Prostate gland (tissue), 2 donors: ENCODE measurements at regions not wholly inside any gene's neighbourhood (a gene's known extent, or its start where the extent isn't known, plus 50 kb on each side); places are given as distances from the start of the nearest gene placed in this dataset.

Experiments
- DNase-seq: peaks from one replicate; pipeline ENCODE4 v3.0.0-alpha.2; 2019; ENCODE audit warnings: low spot score
- H3K27ac ChIP-seq, 2 donors: fragments of 200-600 bp; sonication (generic); 2 replicates each; pipeline ENCODE4 v1.5.1; 2017 to 2019
- H3K27me3 ChIP-seq: fragments of 200-600 bp; sonication (generic); replicated peaks from 2 replicates; pipeline ENCODE4 v1.5.1; 2019; ENCODE audit not compliant: insufficient read depth
- H3K36me3 ChIP-seq, 2 donors: fragments of 200-600 bp; sonication (generic); 1 replicate in 1 of 2; 2 replicates in 1 of 2; pipeline versions ENCODE4 v1.5.1 to v1.8.1; 2017 to 2019
- H3K4me1 ChIP-seq: fragments of 200-600 bp; sonication (generic); replicated peaks from 2 replicates; pipeline ENCODE4 v1.5.1; 2019
- H3K4me3 ChIP-seq, 2 donors: fragments of 200-600 bp; sonication (generic); 2 replicates each; pipeline ENCODE4 v1.5.1; 2017 to 2019
- H3K9me3 ChIP-seq: fragments of 200-600 bp; sonication (generic); 2 replicates; pipeline ENCODE4 v1.5.1; 2017
- POLR2A ChIP-seq: fragments of 450-650 bp; IDR thresholded peaks from one replicate; pipeline ENCODE4 v1.6.1; 2016; ENCODE audit warnings: antibody characterized with exemption, mild to moderate bottlenecking
- POLR2AphosphoS5 ChIP-seq: sonication (generic); formaldehyde crosslinking; IDR thresholded peaks from one replicate; pipeline ENCODE4 v1.6.1; 2017; ENCODE audit warnings: antibody characterized with exemption
- WGBS: methylation state at CpG from one replicate; pipeline ENCODE4 v1.1.5; 2018; 5-methylcytosine and 5-hydroxymethylcytosine counted together
- intact Hi-C: fragments of 100-400 bp; cut with DNase I; formaldehyde crosslinking; loops from one replicate; pipeline ENCODE4 v1.14.2; 2022
- TF ChIP-seq, protein P1 (sequence below), 4 experiments: fragments of 200-600 bp in 2 of 4; fragments of 450-650 bp in 2 of 4; sonication (generic) in 2 of 4; IDR thresholded peaks; 1 replicate in 3 of 4; 2 replicates in 1 of 4; pipeline ENCODE4 v1.5.1; 2016 to 2019; ENCODE audit warnings: antibody characterized with exemption in 4 of 4, mild to moderate bottlenecking in 2 of 4, moderate library complexity in 2 of 4

DNA sequence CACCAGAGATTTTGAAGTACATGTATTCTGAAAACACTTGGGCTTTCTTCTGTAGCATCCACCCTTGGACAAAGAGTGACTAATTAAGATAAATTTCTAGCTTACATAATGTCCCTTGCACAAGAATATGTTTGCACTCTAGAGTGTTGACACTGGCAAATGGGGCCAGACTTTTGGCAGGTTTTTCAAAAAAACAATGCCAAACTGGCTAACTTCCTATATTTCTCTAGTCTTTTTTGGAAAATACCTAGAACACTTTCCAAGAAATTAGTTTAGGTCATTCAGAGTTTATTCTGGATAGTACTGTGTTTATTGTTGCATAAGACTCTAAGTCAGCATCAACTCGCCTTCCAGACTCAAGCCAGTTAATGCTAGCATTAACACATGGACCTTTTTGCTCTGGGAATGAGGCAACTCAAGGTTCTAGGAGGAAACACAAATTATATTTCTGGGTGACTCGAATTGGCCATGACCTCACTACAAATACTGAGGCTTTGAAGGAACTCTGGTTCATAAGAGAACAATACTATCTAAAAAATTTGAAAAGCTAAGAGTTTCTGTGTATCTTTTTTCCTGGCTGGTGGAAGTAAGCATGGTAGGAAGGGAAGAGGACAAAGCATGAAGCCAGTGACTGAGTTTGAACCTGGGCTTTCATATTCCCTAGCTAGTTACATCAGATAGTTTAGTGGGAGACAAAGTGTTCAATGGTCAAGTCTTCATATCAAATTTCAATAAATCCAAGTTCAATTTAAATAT, 101.6 kb downstream of the NREP start:
- intact Hi-C loops, result no loop called here
- Histone ChIP-seq H3K27me3 (no peaks in the 10 kb centered on the region), H3K4me1 (no peaks in the 10 kb centered on the region), H3K27ac (no peak overlapping the region), H3K9me3 (no peaks in the 10 kb centered on the region), H3K36me3 (no peaks in the 10 kb centered on the region), H3K4me3 (no peak overlapping the region)
- 45% methylated on average over 2 of the region's 2 CpGs for WGBS
- DNase-seq, result no peak
- TF ChIP-seq POLR2AphosphoS5 (peak; percentile 28), POLR2A (no peak)
- TF ChIP-seq, protein P1, sequence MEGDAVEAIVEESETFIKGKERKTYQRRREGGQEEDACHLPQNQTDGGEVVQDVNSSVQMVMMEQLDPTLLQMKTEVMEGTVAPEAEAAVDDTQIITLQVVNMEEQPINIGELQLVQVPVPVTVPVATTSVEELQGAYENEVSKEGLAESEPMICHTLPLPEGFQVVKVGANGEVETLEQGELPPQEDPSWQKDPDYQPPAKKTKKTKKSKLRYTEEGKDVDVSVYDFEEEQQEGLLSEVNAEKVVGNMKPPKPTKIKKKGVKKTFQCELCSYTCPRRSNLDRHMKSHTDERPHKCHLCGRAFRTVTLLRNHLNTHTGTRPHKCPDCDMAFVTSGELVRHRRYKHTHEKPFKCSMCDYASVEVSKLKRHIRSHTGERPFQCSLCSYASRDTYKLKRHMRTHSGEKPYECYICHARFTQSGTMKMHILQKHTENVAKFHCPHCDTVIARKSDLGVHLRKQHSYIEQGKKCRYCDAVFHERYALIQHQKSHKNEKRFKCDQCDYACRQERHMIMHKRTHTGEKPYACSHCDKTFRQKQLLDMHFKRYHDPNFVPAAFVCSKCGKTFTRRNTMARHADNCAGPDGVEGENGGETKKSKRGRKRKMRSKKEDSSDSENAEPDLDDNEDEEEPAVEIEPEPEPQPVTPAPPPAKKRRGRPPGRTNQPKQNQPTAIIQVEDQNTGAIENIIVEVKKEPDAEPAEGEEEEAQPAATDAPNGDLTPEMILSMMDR (IDR thresholded peaks at IDR 0.05), result no peak

DNA sequence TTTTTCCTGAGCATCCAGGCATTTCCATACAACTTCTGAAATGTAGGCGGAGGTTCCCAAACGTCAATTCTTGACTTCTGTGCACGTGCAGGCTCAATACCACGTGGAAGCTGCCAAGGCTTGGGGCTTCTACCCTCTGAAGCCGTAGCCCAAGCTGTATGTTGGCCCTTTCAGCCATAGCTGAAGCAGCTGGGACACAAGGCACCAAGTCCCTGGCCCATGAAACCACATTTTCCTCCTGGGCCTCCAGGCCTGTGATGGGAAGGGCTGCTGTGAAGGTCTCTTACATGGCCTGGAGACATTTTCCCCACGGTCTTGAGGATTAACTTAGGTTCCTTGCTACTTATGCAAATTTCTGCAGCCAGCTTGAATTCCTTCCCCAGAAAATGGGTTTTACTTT, 103.6 kb downstream of the NREP start:
- TF ChIP-seq, protein P1 (IDR thresholded peaks at IDR 0.05), result no peak
- TF ChIP-seq POLR2AphosphoS5, result no peak
- TF ChIP-seq POLR2A, result no peak
- no peak overlapping the region for H3K4me3 ChIP-seq
- 94% methylated on average over 6 of the region's 6 CpGs for WGBS

DNA sequence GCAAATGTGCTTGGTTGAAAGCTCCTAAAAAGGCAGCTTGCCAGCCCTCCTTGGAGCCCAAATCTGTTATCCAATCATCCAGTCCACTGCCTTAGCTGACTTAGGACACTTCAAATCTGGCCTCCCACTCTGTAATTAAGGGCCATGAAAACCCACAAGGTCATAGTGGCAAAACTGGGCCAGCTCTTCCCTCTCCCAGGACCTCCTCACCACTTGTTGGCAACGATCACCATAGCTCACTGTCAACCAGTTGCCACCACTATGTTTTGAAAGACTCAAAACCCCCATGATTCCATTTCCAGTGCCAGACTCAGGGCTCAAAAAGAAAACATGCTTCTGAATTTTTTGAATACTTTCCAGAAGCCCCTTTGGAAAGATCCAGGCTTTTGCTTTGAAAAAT, 107.5 kb downstream of the NREP start:
- Histone ChIP-seq H3K9me3 (no peaks in the 10 kb centered on the region), H3K27me3 (no peaks in the 10 kb centered on the region), H3K36me3 (no peaks in the 10 kb centered on the region), H3K4me1 (no peaks in the 10 kb centered on the region), H3K4me3 (no peak overlapping the region), H3K27ac (no peak overlapping the region)
- WGBS, result 94% methylated on average over 1 of the region's 1 CpG
- DNase-seq, result no peak
- intact Hi-C loops, result no loop called here
- no peak for TF ChIP-seq POLR2A
- TF ChIP-seq, protein P1 (IDR thresholded peaks at IDR 0.05), result no peak
- no peak for TF ChIP-seq POLR2AphosphoS5

More for the DNA sequence above, 103.6 kb downstream of the NREP start:
- H3K27me3 ChIP-seq, result no peaks in the 10 kb centered on the region
- H3K4me1 ChIP-seq, result no peaks in the 10 kb centered on the region
- H3K9me3 ChIP-seq, result no peaks in the 10 kb centered on the region
- DNase-seq, result no peak
- no peaks in the 10 kb centered on the region for H3K36me3 ChIP-seq
- intact Hi-C loops, result no loop called here
- H3K27ac ChIP-seq, result no peak overlapping the region

DNA sequence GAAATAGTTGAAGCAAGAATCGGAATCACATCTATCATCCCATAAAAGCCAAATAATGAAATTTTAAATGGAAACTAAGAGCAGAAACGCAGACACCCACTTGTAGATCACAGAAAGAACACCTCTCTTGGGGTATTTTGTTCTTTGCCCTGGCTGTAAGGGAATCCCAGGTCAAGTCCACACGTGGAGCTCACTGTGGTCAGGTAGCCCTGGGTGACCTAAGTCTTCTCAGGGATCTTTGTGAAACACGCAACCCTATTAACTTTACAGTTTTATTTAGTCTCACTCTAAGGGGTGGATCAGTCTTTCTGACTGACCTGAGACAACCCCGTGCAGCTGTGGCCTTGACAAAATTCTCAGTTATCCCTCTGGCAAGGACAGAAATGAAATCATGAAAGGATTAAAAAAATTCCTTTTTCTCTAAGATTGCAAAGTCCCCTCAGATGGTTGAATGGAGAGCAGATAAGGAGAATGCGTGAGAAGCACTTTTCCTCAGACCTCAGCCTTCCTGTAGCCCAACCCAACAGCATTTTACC, 111.6 kb downstream of the NREP start:
- no peak for TF ChIP-seq POLR2A
- no peak for TF ChIP-seq POLR2AphosphoS5
- TF ChIP-seq, protein P1 (IDR thresholded peaks at IDR 0.05), result no peak
- no peaks in the 10 kb centered on the region for H3K9me3 ChIP-seq
- no peaks in the 10 kb centered on the region for H3K4me1 ChIP-seq
- no peaks in the 10 kb centered on the region for H3K27me3 ChIP-seq
- WGBS, result 89% methylated on average over 6 of the region's 6 CpGs
- intact Hi-C loops, result no loop called here
- DNase-seq, result no peak
- H3K36me3 ChIP-seq, result no peaks in the 10 kb centered on the region
- no peak overlapping the region for H3K27ac ChIP-seq
- no peak overlapping the region for H3K4me3 ChIP-seq

DNA sequence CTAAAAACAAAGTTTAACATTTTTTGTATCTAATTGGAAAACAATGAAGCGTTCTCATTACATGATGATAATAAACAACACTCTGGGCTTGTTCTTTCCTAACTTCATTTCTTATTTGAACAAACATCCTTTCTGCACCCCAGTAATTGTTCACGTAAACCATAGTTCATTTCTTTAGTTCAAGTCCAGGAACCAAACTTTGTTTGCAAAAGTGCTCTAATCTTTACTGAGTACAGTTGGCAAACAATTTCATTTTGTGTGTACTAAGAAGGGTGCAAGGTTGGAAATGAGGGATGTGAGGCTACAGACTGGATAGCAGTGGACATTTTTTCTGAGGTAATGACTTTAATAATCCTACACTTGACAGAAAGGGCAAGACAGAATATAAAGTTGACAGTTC, 113.5 kb downstream of the NREP start:
- Histone ChIP-seq H3K36me3 (no peaks in the 10 kb centered on the region), H3K4me3 (no peak overlapping the region), H3K9me3 (no peaks in the 10 kb centered on the region), H3K27me3 (no peaks in the 10 kb centered on the region), H3K4me1 (no peaks in the 10 kb centered on the region), H3K27ac (no peak overlapping the region)
- DNase-seq, result no peak
- WGBS, result 42% methylated on average over 2 of the region's 2 CpGs
- intact Hi-C loops, result no loop called here
- TF ChIP-seq POLR2AphosphoS5 (no peak), POLR2A (no peak)
- TF ChIP-seq, protein P1 (IDR thresholded peaks at IDR 0.05), result no peak
